Lower leg skin (tissue), 4 donors: ENCODE measurements at regions not wholly inside any gene's neighbourhood (a gene's known extent, or its start where the extent isn't known, plus 50 kb on each side); places are given as distances from the start of the nearest gene placed in this dataset.

Source experiments
- DNase-seq, 2 donors: peaks; one replicate each; pipeline ENCODE4 v3.0.0-alpha.2; 2019; ENCODE audit warnings: low spot score in 2 of 2
- H3K4me3 ChIP-seq: fragments of 200-600 bp; sonication (generic); 2 replicates; pipeline ENCODE4 v1.5.1; 2017; ENCODE audit warnings: mild to moderate bottlenecking, low read depth; ENCODE audit not compliant: poor library complexity, severe bottlenecking
- POLR2A ChIP-seq, 2 donors: fragments of 450-650 bp; IDR thresholded peaks; one replicate each; pipeline ENCODE4 v1.6.1; 2016 to 2017; ENCODE audit warnings: antibody characterized with exemption in 2 of 2, mild to moderate bottlenecking in 1 of 2, moderate library complexity in 1 of 2
- WGBS, 2 donors: methylation state at CpG; one replicate each; pipeline ENCODE4 v1.1.5; 2018; 5-methylcytosine and 5-hydroxymethylcytosine counted together
- intact Hi-C: fragments of 100-400 bp; cut with DNase I; formaldehyde crosslinking; loops from one replicate; pipeline ENCODE4 v1.15.0; 2023; ENCODE audit warnings: low total_unique reads
- TF ChIP-seq, protein P1 (sequence below), 3 donors: fragments of 450-650 bp; IDR thresholded peaks; one replicate each; pipeline ENCODE4 v1.5.1; 2016; ENCODE audit warnings: antibody characterized with exemption in 3 of 3, mild to moderate bottlenecking in 3 of 3, moderate library complexity in 2 of 3

DNA sequence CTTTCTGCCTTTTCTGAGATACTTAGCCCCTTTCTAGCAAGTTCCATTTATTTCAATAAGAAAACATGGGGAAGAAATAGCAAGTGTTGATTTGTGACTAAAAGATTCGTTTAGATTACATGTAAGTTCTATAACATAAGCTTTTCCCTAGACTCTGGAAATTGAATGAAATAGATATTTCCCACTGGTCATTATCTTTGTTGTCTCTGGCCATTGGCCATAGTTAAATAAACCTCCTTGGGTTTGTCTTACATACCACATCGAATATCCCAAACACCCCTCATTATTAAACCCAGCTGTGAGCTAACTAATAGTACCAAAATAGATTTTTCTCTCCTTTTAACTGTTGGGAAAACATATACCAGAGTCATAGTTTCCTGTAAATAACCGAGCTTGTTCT lies 534.8 kb downstream of the IQCM start:
- no peak overlapping the region for H3K4me3 ChIP-seq
- 55 to 61% methylated on average over 3 of the region's 3 CpGs for WGBS, 2 donors
- no peak for DNase-seq
- intact Hi-C loops = no loop called here
- no peak for TF ChIP-seq POLR2A (IDR thresholded peaks at IDR 0.05)
- TF ChIP-seq, protein P1, sequence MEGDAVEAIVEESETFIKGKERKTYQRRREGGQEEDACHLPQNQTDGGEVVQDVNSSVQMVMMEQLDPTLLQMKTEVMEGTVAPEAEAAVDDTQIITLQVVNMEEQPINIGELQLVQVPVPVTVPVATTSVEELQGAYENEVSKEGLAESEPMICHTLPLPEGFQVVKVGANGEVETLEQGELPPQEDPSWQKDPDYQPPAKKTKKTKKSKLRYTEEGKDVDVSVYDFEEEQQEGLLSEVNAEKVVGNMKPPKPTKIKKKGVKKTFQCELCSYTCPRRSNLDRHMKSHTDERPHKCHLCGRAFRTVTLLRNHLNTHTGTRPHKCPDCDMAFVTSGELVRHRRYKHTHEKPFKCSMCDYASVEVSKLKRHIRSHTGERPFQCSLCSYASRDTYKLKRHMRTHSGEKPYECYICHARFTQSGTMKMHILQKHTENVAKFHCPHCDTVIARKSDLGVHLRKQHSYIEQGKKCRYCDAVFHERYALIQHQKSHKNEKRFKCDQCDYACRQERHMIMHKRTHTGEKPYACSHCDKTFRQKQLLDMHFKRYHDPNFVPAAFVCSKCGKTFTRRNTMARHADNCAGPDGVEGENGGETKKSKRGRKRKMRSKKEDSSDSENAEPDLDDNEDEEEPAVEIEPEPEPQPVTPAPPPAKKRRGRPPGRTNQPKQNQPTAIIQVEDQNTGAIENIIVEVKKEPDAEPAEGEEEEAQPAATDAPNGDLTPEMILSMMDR (IDR thresholded peaks at IDR 0.05) = no peak

DNA sequence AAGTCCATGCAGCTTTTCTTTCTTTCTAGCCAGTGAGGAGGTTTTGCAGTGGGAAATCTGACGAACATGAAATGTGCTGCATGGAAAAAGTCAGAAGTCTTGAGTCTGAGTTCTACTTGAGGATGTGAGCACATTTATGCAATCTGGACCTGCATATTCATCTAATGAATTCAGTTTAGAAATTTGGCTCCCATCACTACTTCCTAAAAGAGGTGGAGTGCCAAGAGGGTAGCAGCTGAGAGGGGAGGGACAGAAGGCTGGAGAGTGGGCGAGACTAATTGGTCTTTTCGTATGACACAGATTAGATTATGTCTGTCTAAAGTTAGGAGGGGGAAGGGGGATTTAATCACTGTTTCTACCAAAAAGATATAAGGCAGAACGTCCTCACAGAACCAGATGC lies 535.9 kb downstream of the IQCM start:
- TF ChIP-seq, protein P1 (IDR thresholded peaks at IDR 0.05) = no peak
- no peak overlapping the region for H3K4me3 ChIP-seq
- intact Hi-C loops = loop anchor here (5.0 kb wide), 1 partner anchor 1977 kb away; no protein-coding TSS in a partner anchor
- DNase-seq = no peak
- WGBS, 2 donors = 29 to 33% methylated on average over 4 of the region's 4 CpGs

DNA sequence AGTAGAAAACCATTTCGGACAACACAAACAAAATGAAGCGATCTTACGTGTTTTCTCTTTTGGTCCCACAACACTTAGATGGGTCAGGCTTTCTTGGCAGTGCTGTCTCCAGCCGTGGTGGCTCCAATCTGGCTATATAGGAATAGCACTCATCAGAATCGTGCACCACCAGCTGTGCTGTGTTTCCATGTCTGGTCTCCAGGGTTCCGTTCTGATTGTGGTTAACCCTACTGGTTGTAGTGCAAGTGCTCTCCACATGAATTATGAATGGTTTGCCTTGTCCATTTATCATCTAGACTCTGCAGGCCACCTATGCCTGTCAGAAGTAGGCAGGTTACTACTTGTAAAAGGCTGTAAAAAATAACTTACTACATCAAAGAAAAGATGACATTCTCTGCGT lies 536.3 kb downstream of the IQCM start:
- H3K4me3 ChIP-seq = no peak overlapping the region
- intact Hi-C loops = loop anchor here (5.0 kb wide), 1 partner anchor 1977 kb away; no protein-coding TSS in a partner anchor
- TF ChIP-seq, protein P1 (IDR thresholded peaks at IDR 0.05) = no peak
- no peak for TF ChIP-seq POLR2A (IDR thresholded peaks at IDR 0.05)
- no peak for DNase-seq
- WGBS, 2 donors = 75 to 80% methylated on average over 7 of the region's 7 CpGs

DNA sequence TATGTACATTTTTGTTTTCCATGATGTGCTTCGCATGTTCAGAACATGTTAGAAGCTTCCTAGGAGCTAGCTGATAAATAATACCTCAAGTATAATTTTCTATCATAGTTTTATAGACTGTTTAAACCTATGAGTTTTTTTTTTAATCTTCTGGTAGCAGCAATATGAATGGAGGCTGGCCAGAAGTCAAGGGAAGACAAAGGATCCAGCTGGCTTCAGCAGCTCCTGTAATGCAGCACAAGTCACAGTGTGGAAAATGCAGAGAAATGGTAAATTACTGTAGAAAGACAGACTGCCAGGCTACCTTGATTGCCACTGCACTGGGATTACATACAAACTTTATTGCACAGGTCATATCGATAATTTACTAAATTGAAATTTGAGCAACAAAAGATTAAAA lies 537.9 kb downstream of the IQCM start:
- TF ChIP-seq, protein P1 (IDR thresholded peaks at IDR 0.05) = no peak
- TF ChIP-seq POLR2A (IDR thresholded peaks at IDR 0.05) = no peak
- WGBS, 2 donors = 86 to 91% methylated on average over 2 of the region's 2 CpGs
- no peak overlapping the region for H3K4me3 ChIP-seq
- DNase-seq = no peak
- intact Hi-C loops = loop anchor here (5.0 kb wide), 1 partner anchor 1975 kb away; no protein-coding TSS in a partner anchor

DNA sequence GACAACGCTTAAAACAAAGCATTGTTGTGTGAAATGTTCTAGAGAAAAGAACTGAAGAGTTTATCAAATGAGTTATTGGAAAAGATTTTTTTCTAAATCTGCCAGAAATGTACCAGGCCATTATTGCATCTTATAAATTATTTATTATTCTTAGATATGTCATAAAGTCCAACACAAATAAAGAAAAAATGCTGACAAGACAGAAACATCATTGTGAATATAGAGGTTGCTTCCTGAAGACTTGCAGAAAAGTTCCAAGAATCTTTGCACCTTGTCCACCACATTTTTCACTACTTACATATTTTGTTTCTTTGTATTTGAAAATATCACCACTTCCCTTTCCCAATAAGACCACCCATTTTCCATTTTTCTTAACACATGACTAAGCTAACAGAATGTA lies 545.8 kb downstream of the IQCM start:
- intact Hi-C loops = no loop called here
- no peak for DNase-seq
- H3K4me3 ChIP-seq = no peak overlapping the region

DNA sequence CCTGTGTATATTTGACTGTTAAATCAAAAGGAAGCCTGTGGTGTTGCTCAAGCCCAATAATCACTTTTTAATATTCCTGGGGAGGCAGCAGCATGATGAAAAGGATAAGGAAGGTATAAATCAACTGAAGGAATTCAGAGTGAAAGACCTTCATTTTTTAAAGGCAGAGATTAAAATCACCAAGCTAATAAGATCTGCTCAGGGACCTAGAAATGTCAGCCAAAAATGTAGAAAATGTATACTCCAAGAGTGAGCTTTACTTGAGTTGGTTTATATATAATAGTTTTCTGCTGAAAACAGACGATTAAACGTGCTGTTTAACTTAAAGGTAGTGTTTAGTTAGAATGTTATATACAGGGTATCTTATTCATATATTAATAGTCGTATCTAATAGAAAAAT lies 549.3 kb downstream of the IQCM start:
- WGBS, 2 donors = 61 to 68% methylated on average over 3 of the region's 3 CpGs

More for the DNA sequence above, 545.8 kb downstream of the IQCM start:
- 90 to 96% methylated on average over 1 of the region's 1 CpG for WGBS, 2 donors
- TF ChIP-seq POLR2A (IDR thresholded peaks at IDR 0.05) = no peak
- TF ChIP-seq, protein P1 (IDR thresholded peaks at IDR 0.05) = no peak

More for the DNA sequence above, 549.3 kb downstream of the IQCM start:
- TF ChIP-seq, protein P1 (IDR thresholded peaks at IDR 0.05) = no peak
- TF ChIP-seq POLR2A (IDR thresholded peaks at IDR 0.05) = no peak
- no peak overlapping the region for H3K4me3 ChIP-seq
- intact Hi-C loops = no loop called here
- DNase-seq = no peak
